HCT116 (cell line): ENCODE measurements at regions not wholly inside any gene's neighbourhood (a gene's known extent, or its start where the extent isn't known, plus 50 kb on each side); places are given as distances from the start of the nearest gene placed in this dataset.

Experiments
- ATAC-seq: fragments of 200-7000 bp; cut with Tn5 transposase; 2 replicates; pipeline ENCODE4 v1.9.1; 2020; ENCODE audit warnings: mild to moderate bottlenecking, moderate library complexity
- BruUV-seq: library from RNA; stranded (reverse); fragments of 400-500 nt; replicated peaks from 2 replicates; lab custom pipeline; 2021; lab: Mats Ljungman, UMichigan
- CTCF ChIA-PET: fragments of 300-600 bp; sonication (Branson Sonifier 250); formaldehyde crosslinking; loops from one replicate; lab custom pipeline; 2021; ENCODE audit warnings: antibody characterized with exemption; lab: Charles Lee
- POLR2A ChIA-PET: fragments of 300-600, 350-600 bp; sonication (Branson Sonifier 250); formaldehyde crosslinking; loops from one replicate; lab custom pipeline; 2021; ENCODE audit warnings: antibody characterized with exemption; lab: Charles Lee
- RAD21 ChIA-PET, 2 experiments: fragments of 300-600 bp; sonication (Branson Sonifier 250); formaldehyde crosslinking; loops; one replicate each; lab custom pipeline; 2023; ENCODE audit warnings: low total read pairs in 2 of 2; ENCODE audit not compliant: uncharacterized antibody in 2 of 2, unreplicated experiment in 2 of 2, low non-redundant PET in 1 of 2; lab: Charles Lee
- DNase-seq: peaks from one replicate; pipeline ENCODE4 v3.0.0-alpha.2; 2010; ENCODE audit warnings: low read depth, low spot score
- H2AFZ ChIP-seq: fragments of 200-600 bp; shearing (Covaris generic), sonication (generic); 2 replicates; pipeline ENCODE4 v1.6.1; 2017; ENCODE audit warnings: low read depth, mixed run types, mixed read lengths, antibody characterized with exemption, low read length; ENCODE audit not compliant: poor library complexity, severe bottlenecking
- H3K27ac ChIP-seq: 2 replicates; pipeline ENCODE4 v1.5.1; 2012; ENCODE audit warnings: low read depth, low read length
- H3K27me3 ChIP-seq: fragments of 200-600 bp; sonication (generic); 2 replicates; pipeline ENCODE4 v1.6.1; 2016; ENCODE audit warnings: mixed run types, low read length, mixed read lengths; ENCODE audit not compliant: insufficient read depth
- H3K36me3 ChIP-seq, 2 experiments: fragments of 200-500 bp in 1 of 2; fragments of 200-600 bp in 1 of 2; sonication (Bioruptor generic) in 1 of 2; sonication (generic) in 1 of 2; 2 replicates each; pipeline versions ENCODE4 v1.5.1 to v1.6.1; 2014 to 2016; ENCODE audit warnings: low read length in 2 of 2, inconsistent platforms in 1 of 2, mixed read lengths in 1 of 2, mixed run types in 1 of 2; ENCODE audit not compliant: insufficient read depth in 2 of 2, control insufficient read depth in 1 of 2
- H3K4me1 ChIP-seq, 2 experiments: fragments of 200-600 bp in 1 of 2; sonication (generic) in 1 of 2; 2 replicates each; pipeline versions ENCODE4 v1.5.1 to v1.6.1; 2012 to 2017; ENCODE audit warnings: low read length in 2 of 2, inconsistent platforms in 1 of 2, mild to moderate bottlenecking in 1 of 2, mixed read lengths in 1 of 2, mixed run types in 1 of 2, moderate library complexity in 1 of 2; ENCODE audit not compliant: insufficient read depth in 2 of 2, control insufficient read depth in 1 of 2
- H3K4me2 ChIP-seq: fragments of 200-600 bp; sonication (generic); 2 replicates; pipeline ENCODE4 v1.6.1; 2017; ENCODE audit warnings: mixed run types, low read length, mixed read lengths
- H3K4me3 ChIP-seq, 2 experiments: fragments of 200-600 bp in 1 of 2; sonication (generic) in 1 of 2; replicated peaks in 1 of 2; 2 replicates each; pipeline ENCODE4 v1.5.1; 2011 to 2016; ENCODE audit warnings: low read length in 2 of 2, control low read depth in 1 of 2, low read depth in 1 of 2, mild to moderate bottlenecking in 1 of 2, mixed read lengths in 1 of 2, mixed run types in 1 of 2
- H3K79me2 ChIP-seq: fragments of 200-600 bp; sonication (generic); 2 replicates; pipeline ENCODE4 v1.6.1; 2017; ENCODE audit warnings: mild to moderate bottlenecking, mixed run types, low read length, moderate library complexity, mixed read lengths; ENCODE audit not compliant: insufficient read depth
- H3K9ac ChIP-seq: fragments of 200-600 bp; sonication (generic); 2 replicates; pipeline ENCODE4 v1.6.1; 2016; ENCODE audit warnings: low read length, mixed read lengths
- H3K9me2 ChIP-seq: fragments of 200-600 bp; sonication (generic), shearing (Covaris generic); 2 replicates; pipeline ENCODE4 v1.6.1; 2017; ENCODE audit warnings: mixed run types, mild to moderate bottlenecking, moderate library complexity; ENCODE audit not compliant: insufficient read depth
- H3K9me3 ChIP-seq, 2 experiments: fragments of 200-500 bp in 1 of 2; fragments of 200-600 bp in 1 of 2; sonication (Bioruptor generic) in 1 of 2; sonication (generic) in 1 of 2; 2 replicates each; pipeline ENCODE4 v1.6.1; 2014 to 2017; ENCODE audit warnings: low read length in 2 of 2, mixed read lengths in 2 of 2, inconsistent platforms in 1 of 2, low read depth in 1 of 2, mild to moderate bottlenecking in 1 of 2, mixed run types in 1 of 2, moderate library complexity in 1 of 2; ENCODE audit not compliant: control insufficient read depth in 1 of 2, insufficient read depth in 1 of 2
- H4K20me1 ChIP-seq: fragments of 200-600 bp; sonication (generic), shearing (Covaris generic); 2 replicates; pipeline ENCODE4 v1.6.1; 2017; ENCODE audit warnings: mixed run types, mild to moderate bottlenecking, moderate library complexity; ENCODE audit not compliant: insufficient read depth
- ATF3 ChIP-seq: IDR thresholded peaks from 2 replicates; pipeline ENCODE4 v1.6.1; 2012
- CBX3 ChIP-seq: IDR thresholded peaks from 2 replicates; pipeline ENCODE4 v1.6.1; 2012; ENCODE audit warnings: low read depth
- EGR1 ChIP-seq: IDR thresholded peaks from 2 replicates; pipeline ENCODE4 v1.6.1; 2012; ENCODE audit warnings: low read depth
- EZH2 ChIP-seq: fragments of 200-600 bp; sonication (generic); IDR thresholded peaks from 2 replicates; pipeline ENCODE4 v1.6.1; 2017; ENCODE audit warnings: antibody characterized with exemption, mixed run types
- EZH2phosphoT487 ChIP-seq: fragments of 200-600 bp; IDR thresholded peaks from 2 replicates; pipeline ENCODE4 v1.6.1; 2018; ENCODE audit warnings: antibody characterized with exemption, borderline replicate concordance
- FOSL1 ChIP-seq: IDR thresholded peaks from 2 replicates; pipeline ENCODE4 v1.6.1; 2012; ENCODE audit warnings: low read depth
- JUND ChIP-seq: IDR thresholded peaks from 2 replicates; pipeline ENCODE4 v1.6.1; 2012
- MAX ChIP-seq: IDR thresholded peaks from 2 replicates; pipeline ENCODE4 v1.6.1; 2012
- POLR2A ChIP-seq: IDR thresholded peaks from 2 replicates; pipeline ENCODE4 v1.7.0; 2011; ENCODE audit warnings: borderline replicate concordance; ENCODE audit not compliant: insufficient read depth, insufficient read length; ENCODE audit errors: extremely low read depth
- SIN3A ChIP-seq: IDR thresholded peaks from 2 replicates; pipeline ENCODE4 v1.6.1; 2012; ENCODE audit warnings: low read depth
- SP1 ChIP-seq: IDR thresholded peaks from 2 replicates; pipeline ENCODE4 v1.6.1; 2012; ENCODE audit warnings: low read depth
- SRF ChIP-seq: IDR thresholded peaks from 2 replicates; pipeline ENCODE4 v1.6.1; 2012; ENCODE audit warnings: low read depth
- TCF7L2 ChIP-seq: IDR thresholded peaks from 2 replicates; pipeline ENCODE4 v1.7.0; 2011; ENCODE audit warnings: borderline replicate concordance, inconsistent platforms; ENCODE audit not compliant: insufficient read depth, insufficient read length; ENCODE audit errors: extremely low read depth
- YY1 ChIP-seq: IDR thresholded peaks from 2 replicates; pipeline ENCODE4 v1.6.1; 2011; ENCODE audit warnings: low read length, low read depth, moderate library complexity, mild to moderate bottlenecking; ENCODE audit not compliant: insufficient replicate concordance; ENCODE audit errors: extremely low read depth
- ZFX ChIP-seq: fragments of 450-650 bp; IDR thresholded peaks from 2 replicates; pipeline ENCODE4 v1.6.1; 2017
- ZNF274 ChIP-seq: fragments of 200-500 bp; sonication (Bioruptor generic); IDR thresholded peaks from 2 replicates; pipeline ENCODE4 v1.6.1; 2014; ENCODE audit warnings: mild to moderate bottlenecking, low read depth, low read length, inconsistent platforms
- intact Hi-C: fragments of 100-400 bp; cut with micrococcal nuclease; formaldehyde crosslinking; loops from 2 replicates; pipeline ENCODE4 v1.10.0; 2022
- TF ChIP-seq, protein P1 (sequence below), 3 experiments: fragments of 200-600 bp in 1 of 3; sonication (generic) in 1 of 3; IDR thresholded peaks in 2 of 3; conservative IDR thresholded peaks in 1 of 3; 2 replicates each; pipeline ENCODE4 v1.5.1; 2012 to 2017; ENCODE audit warnings: low read depth in 2 of 3, low read length in 2 of 3, antibody characterized with exemption in 1 of 3, borderline replicate concordance in 1 of 3, control low read depth in 1 of 3, mild to moderate bottlenecking in 1 of 3, mixed read lengths in 1 of 3, mixed run types in 1 of 3, moderate library complexity in 1 of 3; ENCODE audit not compliant: insufficient read depth in 1 of 3
- TF ChIP-seq, protein P2 (sequence below): IDR thresholded peaks from 2 replicates; pipeline ENCODE4 v1.6.1; 2012; ENCODE audit warnings: low read depth

- TF ChIP-seq, protein P1, sequence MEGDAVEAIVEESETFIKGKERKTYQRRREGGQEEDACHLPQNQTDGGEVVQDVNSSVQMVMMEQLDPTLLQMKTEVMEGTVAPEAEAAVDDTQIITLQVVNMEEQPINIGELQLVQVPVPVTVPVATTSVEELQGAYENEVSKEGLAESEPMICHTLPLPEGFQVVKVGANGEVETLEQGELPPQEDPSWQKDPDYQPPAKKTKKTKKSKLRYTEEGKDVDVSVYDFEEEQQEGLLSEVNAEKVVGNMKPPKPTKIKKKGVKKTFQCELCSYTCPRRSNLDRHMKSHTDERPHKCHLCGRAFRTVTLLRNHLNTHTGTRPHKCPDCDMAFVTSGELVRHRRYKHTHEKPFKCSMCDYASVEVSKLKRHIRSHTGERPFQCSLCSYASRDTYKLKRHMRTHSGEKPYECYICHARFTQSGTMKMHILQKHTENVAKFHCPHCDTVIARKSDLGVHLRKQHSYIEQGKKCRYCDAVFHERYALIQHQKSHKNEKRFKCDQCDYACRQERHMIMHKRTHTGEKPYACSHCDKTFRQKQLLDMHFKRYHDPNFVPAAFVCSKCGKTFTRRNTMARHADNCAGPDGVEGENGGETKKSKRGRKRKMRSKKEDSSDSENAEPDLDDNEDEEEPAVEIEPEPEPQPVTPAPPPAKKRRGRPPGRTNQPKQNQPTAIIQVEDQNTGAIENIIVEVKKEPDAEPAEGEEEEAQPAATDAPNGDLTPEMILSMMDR (IDR thresholded peaks at IDR 0.05 in 2 of 3, conservative IDR thresholded peaks at IDR 0.05 in 1 of 3; ENCODE audit: borderline replicate concordance in 1 of 3, insufficient read depth in 1 of 3, low read depth in 2 of 3, low read length in 2 of 3), result no peak
- TF ChIP-seq MAX, result no peak
- no peak for TF ChIP-seq ZNF274
- no peak for TF ChIP-seq EZH2phosphoT487
- TF ChIP-seq EZH2, result no peak
- TF ChIP-seq TCF7L2, result no peak
- TF ChIP-seq, all 23 proteins: peak for 0
These were observed 132.8 kb upstream of the SPRY2 start (continued) for GRCh38 chr13:80473695-80474094.

GRCh38 chr13:80469853-80470381 lies 129.0 kb upstream of the SPRY2 start:
- H3K4me2 ChIP-seq, result no peak overlapping the region
- H3K9ac ChIP-seq, result no peak overlapping the region
- no peak for ATAC-seq
- DNase-seq, result no peak
- no peak overlapping the region for H3K4me3 ChIP-seq
- POLR2A ChIA-PET, result no interaction called here
- CTCF ChIA-PET, result no interaction called here
- no peaks in the 10 kb centered on the region for H3K79me2 ChIP-seq
- no peaks in the 10 kb centered on the region for H4K20me1 ChIP-seq
- no peaks in the 10 kb centered on the region for H3K9me2 ChIP-seq
- no TSS peak for BruUV-seq
- no peaks in the 10 kb centered on the region; a peak in 1 of 4 replicates for H3K9me3 ChIP-seq
- no peaks in the 10 kb centered on the region for H3K4me1 ChIP-seq
- no peaks in the 10 kb centered on the region for H3K27me3 ChIP-seq
- no peaks in the 10 kb centered on the region for H3K36me3 ChIP-seq
- intact Hi-C loops, result no loop called here
- no peak overlapping the region for H2AFZ ChIP-seq
- RAD21 ChIA-PET, result no interaction called here
- no peak overlapping the region for H3K27ac ChIP-seq
- TF ChIP-seq SRF (no peak), SIN3A (no peak), ZFX (no peak), YY1 (no peak), EGR1 (no peak), ATF3 (no peak), POLR2A (no peak), FOSL1 (no peak), SP1 (no peak), JUND (no peak), MAX (no peak), CBX3 (no peak)
- TF ChIP-seq, protein P2, sequence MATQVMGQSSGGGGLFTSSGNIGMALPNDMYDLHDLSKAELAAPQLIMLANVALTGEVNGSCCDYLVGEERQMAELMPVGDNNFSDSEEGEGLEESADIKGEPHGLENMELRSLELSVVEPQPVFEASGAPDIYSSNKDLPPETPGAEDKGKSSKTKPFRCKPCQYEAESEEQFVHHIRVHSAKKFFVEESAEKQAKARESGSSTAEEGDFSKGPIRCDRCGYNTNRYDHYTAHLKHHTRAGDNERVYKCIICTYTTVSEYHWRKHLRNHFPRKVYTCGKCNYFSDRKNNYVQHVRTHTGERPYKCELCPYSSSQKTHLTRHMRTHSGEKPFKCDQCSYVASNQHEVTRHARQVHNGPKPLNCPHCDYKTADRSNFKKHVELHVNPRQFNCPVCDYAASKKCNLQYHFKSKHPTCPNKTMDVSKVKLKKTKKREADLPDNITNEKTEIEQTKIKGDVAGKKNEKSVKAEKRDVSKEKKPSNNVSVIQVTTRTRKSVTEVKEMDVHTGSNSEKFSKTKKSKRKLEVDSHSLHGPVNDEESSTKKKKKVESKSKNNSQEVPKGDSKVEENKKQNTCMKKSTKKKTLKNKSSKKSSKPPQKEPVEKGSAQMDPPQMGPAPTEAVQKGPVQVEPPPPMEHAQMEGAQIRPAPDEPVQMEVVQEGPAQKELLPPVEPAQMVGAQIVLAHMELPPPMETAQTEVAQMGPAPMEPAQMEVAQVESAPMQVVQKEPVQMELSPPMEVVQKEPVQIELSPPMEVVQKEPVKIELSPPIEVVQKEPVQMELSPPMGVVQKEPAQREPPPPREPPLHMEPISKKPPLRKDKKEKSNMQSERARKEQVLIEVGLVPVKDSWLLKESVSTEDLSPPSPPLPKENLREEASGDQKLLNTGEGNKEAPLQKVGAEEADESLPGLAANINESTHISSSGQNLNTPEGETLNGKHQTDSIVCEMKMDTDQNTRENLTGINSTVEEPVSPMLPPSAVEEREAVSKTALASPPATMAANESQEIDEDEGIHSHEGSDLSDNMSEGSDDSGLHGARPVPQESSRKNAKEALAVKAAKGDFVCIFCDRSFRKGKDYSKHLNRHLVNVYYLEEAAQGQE, result no peak
- TF ChIP-seq, protein P1 (IDR thresholded peaks at IDR 0.05 in 2 of 3, conservative IDR thresholded peaks at IDR 0.05 in 1 of 3; ENCODE audit: borderline replicate concordance in 1 of 3, insufficient read depth in 1 of 3, low read depth in 2 of 3, low read length in 2 of 3), result no peak
